Adrenal gland (tissue), 9 donors: ENCODE measurements at regions not wholly inside any gene's neighbourhood (a gene's known extent, or its start where the extent isn't known, plus 50 kb on each side); places are given as distances from the start of the nearest gene placed in this dataset.

Source experiments
- DNase-seq, 7 donors: peaks; one replicate each; pipeline ENCODE4 v3.0.0-alpha.2; 2019 to 2020
- H3K27ac ChIP-seq, 5 donors: fragments of 200-600 bp; sonication (generic) in 4 of 5; 1 replicate in 3 of 5; 2 replicates in 2 of 5; pipeline versions ENCODE4 v1.5.1 to v1.8.0; 2016 to 2020; ENCODE audit warnings: mild to moderate bottlenecking in 1 of 5
- H3K27me3 ChIP-seq: fragments of 200-600 bp; 2 replicates; pipeline ENCODE4 v1.8.0; 2021
- H3K36me3 ChIP-seq, 2 donors: fragments of 200-600 bp; replicated peaks in 1 of 2; 1 replicate in 1 of 2; 2 replicates in 1 of 2; pipeline versions ENCODE4 v1.5.1 to v1.8.0; 2018 to 2022
- H3K4me1 ChIP-seq, 2 donors: fragments of 200-600 bp; replicated peaks in 1 of 2; 1 replicate in 1 of 2; 2 replicates in 1 of 2; pipeline versions ENCODE4 v1.5.1 to v1.8.0; 2018 to 2021
- H3K4me3 ChIP-seq, 4 donors: fragments of 200-600 bp; sonication (generic) in 3 of 4; one replicate each; pipeline ENCODE4 v1.5.1; 2016 to 2018
- H3K9me3 ChIP-seq, 3 donors: fragments of 200-600 bp; sonication (generic) in 1 of 3; replicated peaks in 1 of 3; 1 replicate in 2 of 3; 2 replicates in 1 of 3; pipeline versions ENCODE4 v1.5.1 to v1.8.0; 2016 to 2021
- POLR2A ChIP-seq, 2 donors: fragments of 450-650 bp; IDR thresholded peaks; one replicate each; pipeline ENCODE4 v1.6.1; 2017; ENCODE audit warnings: antibody characterized with exemption in 2 of 2, mild to moderate bottlenecking in 2 of 2, moderate library complexity in 1 of 2
- WGBS, 4 donors: extraction: QIAGEN DNeasy Blood & Tissue Kit in 2 of 4; methylation state at CpG; one replicate each; pipeline versions ENCODE4 v1.1.5 to v1.1.7; 2013 to 2017; 5-methylcytosine and 5-hydroxymethylcytosine counted together
- intact Hi-C, 2 donors: fragments of 100-400 bp; cut with DNase I; formaldehyde crosslinking; loops; one replicate each; pipeline versions ENCODE4 v1.14.1 to v1.15.0; 2022 to 2023
- TF ChIP-seq, protein P1 (sequence below), 6 experiments: fragments of 450-650 bp in 4 of 6; fragments of 200-600 bp in 2 of 6; sonication (generic) in 1 of 6; IDR thresholded peaks; 1 replicate in 5 of 6; 2 replicates in 1 of 6; pipeline versions ENCODE4 v1.5.1 to v1.8.0; 2016 to 2021; ENCODE audit warnings: antibody characterized with exemption in 6 of 6, mild to moderate bottlenecking in 2 of 6, moderate library complexity in 1 of 6
- donor health status: healthy with polysubstance abuse.
- donor health status: Bipolar disorder and iron deficiency.
- donor health status: DM: yes; HTN: yes; CAD: no.
- donor health status: DM: no; HTN: no; CAD: no.
- donor health status: DM: no; HTN: no; CAD: no.

DNA sequence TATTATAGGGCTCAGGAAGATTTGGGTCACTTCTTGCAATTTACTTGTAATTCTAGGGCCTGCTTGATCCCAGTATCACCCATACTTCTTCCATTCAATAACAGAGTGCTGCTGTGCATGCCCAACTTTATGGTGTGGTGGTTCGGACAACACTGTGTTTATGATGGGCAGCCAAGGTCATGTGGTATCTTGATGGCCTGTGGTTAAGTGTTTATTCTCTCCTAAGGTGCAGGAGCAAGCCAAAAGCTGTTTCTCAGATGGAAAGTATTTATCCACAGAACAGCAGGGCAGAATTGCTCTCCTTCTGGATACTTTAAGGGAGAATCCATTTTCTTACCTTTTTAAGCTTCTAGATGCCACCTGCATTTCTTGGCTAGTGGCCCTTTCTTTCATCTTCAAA is 433.8 kb downstream of the SH2D4B start:
- WGBS, 4 donors: 62 to 80% (median 77%) methylated on average over 1 of the region's 1 CpG
- Histone ChIP-seq H3K9me3 (no peaks in the 10 kb centered on the region), H3K27ac (no peak overlapping the region), H3K27me3 (no peaks in the 10 kb centered on the region), H3K4me1 (no peaks in the 10 kb centered on the region), H3K4me3 (no peak overlapping the region), H3K36me3 (no peaks in the 10 kb centered on the region)
- intact Hi-C loops: no loop called here
- TF ChIP-seq, protein P1, sequence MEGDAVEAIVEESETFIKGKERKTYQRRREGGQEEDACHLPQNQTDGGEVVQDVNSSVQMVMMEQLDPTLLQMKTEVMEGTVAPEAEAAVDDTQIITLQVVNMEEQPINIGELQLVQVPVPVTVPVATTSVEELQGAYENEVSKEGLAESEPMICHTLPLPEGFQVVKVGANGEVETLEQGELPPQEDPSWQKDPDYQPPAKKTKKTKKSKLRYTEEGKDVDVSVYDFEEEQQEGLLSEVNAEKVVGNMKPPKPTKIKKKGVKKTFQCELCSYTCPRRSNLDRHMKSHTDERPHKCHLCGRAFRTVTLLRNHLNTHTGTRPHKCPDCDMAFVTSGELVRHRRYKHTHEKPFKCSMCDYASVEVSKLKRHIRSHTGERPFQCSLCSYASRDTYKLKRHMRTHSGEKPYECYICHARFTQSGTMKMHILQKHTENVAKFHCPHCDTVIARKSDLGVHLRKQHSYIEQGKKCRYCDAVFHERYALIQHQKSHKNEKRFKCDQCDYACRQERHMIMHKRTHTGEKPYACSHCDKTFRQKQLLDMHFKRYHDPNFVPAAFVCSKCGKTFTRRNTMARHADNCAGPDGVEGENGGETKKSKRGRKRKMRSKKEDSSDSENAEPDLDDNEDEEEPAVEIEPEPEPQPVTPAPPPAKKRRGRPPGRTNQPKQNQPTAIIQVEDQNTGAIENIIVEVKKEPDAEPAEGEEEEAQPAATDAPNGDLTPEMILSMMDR (IDR thresholded peaks at IDR 0.05): no peak
- TF ChIP-seq POLR2A (IDR thresholded peaks at IDR 0.05): no peak
- no peak for DNase-seq

DNA sequence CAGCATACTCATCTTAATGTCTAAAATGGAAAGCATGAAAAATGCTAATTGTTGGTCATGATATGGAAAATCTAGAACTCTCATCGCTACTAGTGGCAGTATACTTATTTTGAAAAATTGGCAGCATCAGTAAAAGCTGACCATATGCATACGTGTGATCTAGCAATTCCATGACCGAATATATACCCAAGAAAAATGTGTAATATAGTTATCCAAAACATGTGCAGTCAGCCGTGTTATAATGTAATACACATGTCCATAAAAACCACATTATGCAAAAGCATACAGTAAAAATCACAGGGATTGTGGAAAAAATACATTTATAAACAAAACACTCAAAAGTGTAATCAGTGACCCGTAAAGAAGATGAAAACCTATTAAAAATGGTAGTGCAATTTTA is 439.0 kb downstream of the SH2D4B start:
- intact Hi-C loops: no loop called here
- no peaks in the 10 kb centered on the region for H3K4me1 ChIP-seq
- no peak overlapping the region for H3K4me3 ChIP-seq
- H3K36me3 ChIP-seq: no peaks in the 10 kb centered on the region
- TF ChIP-seq POLR2A (IDR thresholded peaks at IDR 0.05): no peak
- TF ChIP-seq, protein P1 (IDR thresholded peaks at IDR 0.05): no peak
- no peak overlapping the region for H3K27ac ChIP-seq
- no peaks in the 10 kb centered on the region for H3K9me3 ChIP-seq
- DNase-seq: no peak
- 65 to 88% (median 84%) methylated on average over 5 of the region's 5 CpGs for WGBS, 4 donors
- no peaks in the 10 kb centered on the region for H3K27me3 ChIP-seq

DNA sequence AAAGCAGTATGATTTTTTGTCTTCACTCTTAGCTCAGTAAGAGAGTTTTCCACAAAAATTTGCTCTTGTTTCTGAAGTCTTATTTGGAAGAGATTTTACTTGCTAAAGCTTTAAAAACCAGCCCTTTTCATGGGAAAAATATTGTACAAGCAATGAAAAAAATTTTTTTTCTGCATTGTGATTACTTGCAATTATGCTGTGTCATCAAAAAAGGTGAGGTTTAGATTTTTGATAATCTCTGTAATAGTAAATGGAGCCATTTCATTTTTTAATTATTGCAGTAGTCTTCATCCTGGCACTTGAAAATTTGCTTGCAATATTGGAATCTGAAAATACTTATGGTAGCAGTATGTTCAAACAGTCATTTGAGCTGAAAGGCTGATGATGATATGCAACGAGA is 447.4 kb downstream of the SH2D4B start:
- H3K4me3 ChIP-seq: no peak overlapping the region
- H3K27ac ChIP-seq: no peak overlapping the region
- DNase-seq: no peak
- no peaks in the 10 kb centered on the region for H3K27me3 ChIP-seq
- intact Hi-C loops: no loop called here
- H3K4me1 ChIP-seq: no peaks in the 10 kb centered on the region
- no peaks in the 10 kb centered on the region for H3K36me3 ChIP-seq
- 63 to 74% (median 63%) methylated on average over 1 of the region's 1 CpG for WGBS, 4 donors
- TF ChIP-seq, protein P1 (IDR thresholded peaks at IDR 0.05): no peak
- no peak for TF ChIP-seq POLR2A (IDR thresholded peaks at IDR 0.05)
- no peaks in the 10 kb centered on the region for H3K9me3 ChIP-seq

- TF ChIP-seq, protein P1 (IDR thresholded peaks at IDR 0.05): no peak
- no peak for TF ChIP-seq POLR2A (IDR thresholded peaks at IDR 0.05)
- no peak overlapping the region for H3K4me3 ChIP-seq
- DNase-seq: no peak
- intact Hi-C loops: no loop called here
- no peaks in the 10 kb centered on the region for H3K36me3 ChIP-seq
- H3K27ac ChIP-seq: no peak overlapping the region
- H3K4me1 ChIP-seq: no peaks in the 10 kb centered on the region
- WGBS, 4 donors: 36 to 68% (median 46%) methylated on average over 3 of the region's 3 CpGs
- H3K27me3 ChIP-seq: no peaks in the 10 kb centered on the region
- H3K9me3 ChIP-seq: no peaks in the 10 kb centered on the region
Observed at GRCh38 chr10:80986596-80986995, 448.9 kb downstream of the SH2D4B start.
